ENCODE measurements at regions not wholly inside any gene's neighbourhood (a gene's known extent, or its start where the extent isn't known, plus 50 kb on each side); places are given as distances from the start of the nearest gene placed in this dataset.

GRCh38 chr18:60943297-60943696 lies 389.9 kb upstream of the CDH20 start:
- TF ChIP-seq, protein P1, sequence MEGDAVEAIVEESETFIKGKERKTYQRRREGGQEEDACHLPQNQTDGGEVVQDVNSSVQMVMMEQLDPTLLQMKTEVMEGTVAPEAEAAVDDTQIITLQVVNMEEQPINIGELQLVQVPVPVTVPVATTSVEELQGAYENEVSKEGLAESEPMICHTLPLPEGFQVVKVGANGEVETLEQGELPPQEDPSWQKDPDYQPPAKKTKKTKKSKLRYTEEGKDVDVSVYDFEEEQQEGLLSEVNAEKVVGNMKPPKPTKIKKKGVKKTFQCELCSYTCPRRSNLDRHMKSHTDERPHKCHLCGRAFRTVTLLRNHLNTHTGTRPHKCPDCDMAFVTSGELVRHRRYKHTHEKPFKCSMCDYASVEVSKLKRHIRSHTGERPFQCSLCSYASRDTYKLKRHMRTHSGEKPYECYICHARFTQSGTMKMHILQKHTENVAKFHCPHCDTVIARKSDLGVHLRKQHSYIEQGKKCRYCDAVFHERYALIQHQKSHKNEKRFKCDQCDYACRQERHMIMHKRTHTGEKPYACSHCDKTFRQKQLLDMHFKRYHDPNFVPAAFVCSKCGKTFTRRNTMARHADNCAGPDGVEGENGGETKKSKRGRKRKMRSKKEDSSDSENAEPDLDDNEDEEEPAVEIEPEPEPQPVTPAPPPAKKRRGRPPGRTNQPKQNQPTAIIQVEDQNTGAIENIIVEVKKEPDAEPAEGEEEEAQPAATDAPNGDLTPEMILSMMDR (IDR thresholded peaks at IDR 0.05; ENCODE audit: low read length): no peak
- no peak for TF ChIP-seq EZH2 (IDR thresholded peaks at IDR 0.05; ENCODE audit: borderline replicate concordance, low read length)

Data from OCI-LY1 (cell line).